HG03108 (cell line): ENCODE measurements at regions not wholly inside any gene's neighbourhood (a gene's known extent, or its start where the extent isn't known, plus 50 kb on each side); places are given as distances from the start of the nearest gene placed in this dataset.
"Not testable (repeated sequence)": the region's sequence is repeated elsewhere in the genome, so short reads cannot be mapped to it uniquely, and the experiment has no call there.

Source experiments
- ATAC-seq: cut with Tn5 transposase; IDR thresholded peaks from one replicate; pipeline ENCODE4 v1.9.1; 2021; ENCODE audit warnings: moderate library complexity; ENCODE audit not compliant: unreplicated experiment

DNA sequence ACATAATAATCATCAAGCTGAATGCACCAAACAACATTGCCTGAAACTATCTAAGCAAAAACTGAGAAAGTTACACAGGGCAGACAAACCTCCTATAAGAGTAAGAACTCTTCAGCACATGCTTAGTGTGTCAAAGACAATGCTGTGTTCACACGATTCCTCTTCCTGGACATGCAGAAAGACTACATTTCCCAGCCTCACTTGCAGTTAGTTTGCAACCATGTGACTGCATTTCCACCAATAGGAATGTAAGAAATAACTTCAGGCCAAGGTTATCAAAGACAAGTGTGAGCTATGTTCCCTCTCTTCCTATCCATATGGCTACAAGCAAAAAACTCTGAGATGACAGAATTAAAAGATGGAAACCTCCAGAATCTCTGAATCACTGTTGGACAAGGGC lies 109.8 kb downstream of the OTOP1 start:
- ATAC-seq, result not testable (repeated sequence)

DNA sequence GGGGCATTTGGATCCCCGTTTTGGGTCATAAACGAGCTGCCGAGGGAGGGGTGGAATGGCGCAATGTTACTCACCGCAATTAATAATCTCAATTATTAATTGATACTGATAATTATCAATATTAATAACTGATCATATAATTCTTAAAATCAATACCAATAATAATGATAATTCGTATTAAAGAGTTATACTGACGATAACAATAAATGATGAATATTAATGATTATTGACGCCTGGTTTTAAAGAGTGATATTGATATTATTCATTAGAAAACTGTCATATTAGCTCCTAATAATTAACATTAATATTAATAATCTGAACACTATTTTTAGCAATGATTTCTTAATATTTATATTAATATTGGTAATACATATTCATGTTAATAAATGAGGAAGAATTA lies 92.4 kb downstream of the OTOP1 start:
- ATAC-seq, result not testable (repeated sequence)

DNA sequence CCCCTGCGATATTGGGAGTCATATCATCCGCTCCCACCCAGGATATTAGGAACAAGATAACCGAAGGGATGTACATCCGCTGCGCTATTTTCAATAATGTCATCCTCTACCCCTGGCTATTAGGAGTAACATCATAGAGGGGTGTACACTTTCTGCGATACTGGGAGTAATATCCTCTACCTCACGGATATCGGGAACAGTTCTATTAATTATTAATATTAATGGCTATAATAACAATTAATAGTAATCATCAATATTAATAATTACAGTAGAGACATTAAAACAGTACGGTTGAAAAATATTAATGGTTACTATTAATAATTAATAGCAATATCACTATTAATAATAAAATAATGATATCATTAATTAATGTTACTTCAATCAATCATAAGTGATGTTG lies 90.1 kb downstream of the OTOP1 start:
- ATAC-seq, result not testable (repeated sequence)
